Daoy (cell line): ENCODE measurements at regions not wholly inside any gene's neighbourhood (a gene's known extent, or its start where the extent isn't known, plus 50 kb on each side); places are given as distances from the start of the nearest gene placed in this dataset.
"Not testable (repeated sequence)": the region's sequence is repeated elsewhere in the genome, so short reads cannot be mapped to it uniquely, and the experiment has no call there.

Experiments used
- DNase-seq: peaks from one replicate; pipeline ENCODE4 v3.0.0-alpha.2; 2015; ENCODE audit warnings: low read depth

DNA sequence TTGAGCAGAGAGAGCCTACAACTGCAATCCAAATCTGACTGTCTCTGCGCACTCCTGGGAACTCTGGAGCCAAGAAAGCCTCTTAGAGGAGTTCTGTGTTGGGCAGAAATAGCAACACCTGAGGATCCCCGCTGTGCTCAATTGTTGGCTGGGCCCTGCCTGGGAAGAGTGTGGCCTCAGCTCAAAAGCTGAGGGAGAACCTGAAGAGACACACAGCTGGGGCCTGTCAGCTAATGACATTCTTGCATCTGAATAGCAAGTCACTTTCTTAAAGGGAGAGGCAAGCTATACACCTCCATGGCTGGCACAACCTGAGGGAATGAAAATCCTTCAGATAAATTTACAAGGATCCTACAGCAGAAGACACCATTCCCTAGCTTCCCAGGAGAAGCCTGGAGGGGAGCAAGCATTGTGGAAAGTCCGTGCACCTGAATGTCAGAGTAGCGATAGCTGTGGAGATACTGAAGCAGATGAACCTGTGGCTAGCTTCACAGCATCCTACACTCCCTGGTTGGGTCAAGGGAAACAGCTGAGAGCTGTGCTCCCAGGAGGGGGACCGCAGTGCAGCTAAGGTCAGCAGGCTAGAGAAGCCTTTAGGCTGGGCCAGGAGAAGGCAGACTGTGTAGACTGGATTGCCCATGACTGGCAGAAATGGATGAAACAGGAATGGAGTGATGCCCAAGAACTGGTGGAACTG is 159.9 kb upstream of the PFN2 start:
- DNase-seq: no peak

DNA sequence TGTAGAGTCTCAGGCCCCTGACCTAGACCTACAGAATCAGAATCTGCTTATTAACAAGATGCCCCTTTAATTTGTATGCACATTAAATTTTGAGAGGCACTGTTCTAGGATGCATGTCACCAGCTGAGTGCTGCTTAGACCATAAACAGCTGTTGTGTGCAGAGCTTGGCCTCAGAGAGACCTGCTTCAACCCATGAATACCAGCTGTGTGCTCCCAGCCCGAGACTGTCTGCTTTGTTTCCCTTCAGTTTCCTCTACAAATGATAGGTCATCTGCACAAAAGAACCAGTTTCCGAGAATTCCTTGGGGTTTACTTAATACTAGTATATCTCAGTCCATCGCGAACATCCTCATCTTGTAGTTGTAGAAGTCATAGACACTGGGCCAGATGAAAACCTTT is 158.5 kb upstream of the PFN2 start:
- no peak for DNase-seq

DNA sequence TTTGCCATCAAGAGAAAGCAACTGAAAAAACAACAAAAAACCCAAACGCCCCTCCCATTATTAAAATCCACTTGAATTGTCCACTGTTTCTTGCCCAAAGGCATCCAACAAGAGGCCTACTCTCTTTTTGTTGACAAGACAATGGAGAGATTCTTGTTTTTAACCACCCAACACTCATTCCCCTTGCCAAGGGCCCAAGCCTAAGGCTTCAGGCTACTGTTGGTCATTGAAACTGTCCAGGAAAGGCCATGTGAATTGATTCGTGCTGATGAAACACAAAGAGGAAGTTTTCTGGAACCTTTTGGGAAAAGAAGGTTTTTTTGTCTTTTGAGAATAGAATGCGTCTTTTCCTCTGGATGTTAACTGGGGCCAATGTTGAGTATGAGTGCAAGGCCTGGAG is 157.4 kb upstream of the PFN2 start:
- no peak for DNase-seq

DNA sequence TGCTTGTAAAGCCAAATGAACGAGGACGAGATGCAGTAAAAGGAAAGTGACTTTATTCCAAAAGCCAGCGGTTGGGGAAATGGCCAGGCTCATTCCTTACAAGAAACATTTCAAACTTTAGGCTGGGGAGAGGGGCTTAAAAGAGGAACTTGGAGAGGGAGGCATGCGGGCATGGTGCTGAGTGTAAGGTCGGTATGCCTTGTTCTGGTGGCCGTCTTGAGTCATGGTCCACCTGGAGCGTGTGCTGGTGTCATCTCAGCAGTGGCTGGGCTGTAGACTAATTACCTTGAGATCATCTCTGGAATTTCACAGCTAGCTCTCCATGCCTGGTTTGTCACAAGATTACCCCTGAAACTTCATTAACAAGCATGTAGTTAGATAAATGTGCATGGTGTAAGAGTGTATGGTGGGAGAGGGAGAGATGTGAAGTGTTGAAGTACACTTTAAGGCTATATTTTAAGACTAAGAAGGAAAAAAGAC is 156.4 kb upstream of the PFN2 start:
- no peak for DNase-seq

DNA sequence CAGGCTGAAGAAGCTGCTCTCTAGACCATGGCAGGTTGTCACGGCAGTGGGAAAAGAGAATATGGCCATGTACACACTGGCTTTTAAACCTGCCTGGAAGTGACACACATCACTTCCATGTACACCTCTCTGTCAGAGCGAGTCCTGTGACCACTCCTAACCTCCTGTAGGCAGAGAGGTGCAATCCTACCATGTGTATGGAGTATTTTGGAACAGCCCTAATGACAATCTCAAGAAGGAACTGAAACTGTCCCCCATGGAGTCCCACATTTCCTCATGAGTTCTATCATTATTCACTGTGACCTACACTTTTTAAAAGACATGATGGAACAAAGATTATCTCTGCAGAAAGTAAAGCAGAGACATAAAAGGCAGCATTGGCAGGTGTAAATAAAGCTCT is 153.4 kb upstream of the PFN2 start:
- no peak for DNase-seq

DNA sequence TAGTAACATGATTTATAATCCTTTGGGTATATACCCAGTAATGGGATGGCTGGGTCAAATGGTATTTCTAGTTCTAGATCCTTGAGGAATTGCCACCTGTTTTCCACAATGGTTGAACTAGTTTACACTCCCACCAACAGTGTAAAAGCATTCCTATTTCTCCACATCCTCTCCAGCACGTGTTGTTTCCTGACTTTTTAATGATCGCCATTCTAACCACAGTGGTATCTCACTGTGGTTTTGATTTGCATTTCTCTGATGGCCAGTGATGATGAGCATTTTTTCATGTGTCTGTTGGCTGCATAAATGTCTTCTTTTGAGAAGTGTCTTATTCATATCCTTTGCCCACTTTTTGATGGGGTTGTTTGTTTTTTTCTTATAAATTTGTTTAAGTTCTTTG is 152.6 kb upstream of the PFN2 start:
- DNase-seq: not testable (repeated sequence)

DNA sequence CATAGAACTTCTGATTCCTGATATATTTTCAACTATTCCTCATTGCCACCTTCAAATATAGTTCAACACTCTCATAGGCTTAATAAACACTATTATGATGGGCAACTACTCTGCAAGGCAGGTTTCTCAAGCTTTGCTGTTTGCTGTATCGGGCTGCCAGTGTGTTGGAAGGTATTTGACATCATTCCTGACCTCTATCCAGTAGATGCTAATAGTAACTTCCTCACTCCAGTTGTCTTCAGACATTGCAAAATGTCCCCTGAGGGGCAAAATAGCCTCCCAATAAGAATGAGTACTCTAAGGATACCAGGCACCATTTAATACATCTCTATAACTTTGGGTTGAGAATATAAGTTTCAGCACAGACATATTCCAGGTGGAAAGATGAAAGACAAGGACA is 147.5 kb upstream of the PFN2 start:
- no peak for DNase-seq

DNA sequence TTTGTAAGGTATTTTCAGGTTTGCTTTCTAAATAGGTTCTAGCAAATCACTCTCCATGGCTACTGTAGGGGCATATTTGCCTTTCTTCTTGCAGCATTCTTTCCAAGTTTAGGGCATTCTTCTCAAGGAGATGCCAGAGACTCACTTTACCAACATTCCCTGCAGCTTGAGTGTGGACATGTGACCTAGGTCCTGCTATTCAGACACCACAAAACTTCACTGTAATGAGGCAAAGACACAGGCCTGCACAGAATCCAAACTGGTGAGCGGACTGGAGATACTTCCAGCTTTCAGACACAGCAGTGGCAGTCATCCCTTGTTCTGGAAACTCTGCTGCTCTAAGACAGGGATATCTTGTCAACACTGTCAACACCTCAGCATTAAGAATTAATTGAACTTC is 146.4 kb upstream of the PFN2 start:
- no peak for DNase-seq

DNA sequence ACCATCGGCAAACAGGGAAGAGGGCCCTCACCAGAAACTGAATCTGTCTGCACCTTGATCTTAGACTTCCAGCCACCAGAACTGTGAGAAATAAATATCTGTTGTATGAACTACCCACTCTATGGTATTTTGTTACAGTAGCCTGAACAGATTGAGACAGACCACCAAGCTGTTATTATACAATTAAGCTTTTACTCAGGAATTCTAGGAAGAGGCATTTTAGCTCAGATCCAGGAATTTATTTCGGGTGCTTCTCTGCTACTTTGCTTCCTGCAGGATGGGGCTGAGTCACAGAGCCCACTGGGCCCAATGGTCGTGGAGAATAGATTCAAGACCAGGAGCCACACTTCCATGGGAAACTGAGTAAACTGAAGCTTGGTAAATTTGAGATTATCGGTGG is 145.5 kb upstream of the PFN2 start:
- no peak for DNase-seq

DNA sequence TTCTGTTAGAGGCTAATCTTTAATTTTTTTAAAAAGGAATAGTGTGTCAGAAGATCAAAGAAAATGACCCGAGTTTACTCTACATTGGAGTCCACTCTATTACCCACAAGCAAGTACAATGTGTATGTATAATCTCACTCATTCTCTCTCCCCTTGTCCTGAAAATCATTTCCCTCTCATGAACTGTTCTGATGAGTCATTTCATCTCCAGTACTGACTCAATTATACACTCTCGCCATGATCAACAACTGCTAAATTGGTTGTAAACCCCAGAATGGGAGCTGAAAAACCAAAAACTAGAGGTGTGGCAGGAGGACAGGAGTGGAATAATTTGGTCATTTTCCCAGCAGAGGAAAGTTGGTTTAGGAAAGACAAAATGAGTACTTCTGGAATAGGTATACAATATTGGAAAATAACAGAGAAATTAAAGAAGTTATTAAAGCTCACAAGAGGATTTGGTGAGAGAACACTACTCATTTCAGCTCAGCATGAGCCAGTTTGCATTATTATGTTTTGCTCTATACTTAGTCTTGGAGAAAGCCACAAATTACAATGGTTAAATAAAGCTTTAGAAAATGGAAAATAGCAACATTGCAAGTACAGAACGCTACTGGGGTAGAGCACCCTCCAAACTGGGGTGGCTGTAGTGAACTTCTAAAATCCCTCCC is 144.3 kb upstream of the PFN2 start:
- DNase-seq: peak; percentile 58

DNA sequence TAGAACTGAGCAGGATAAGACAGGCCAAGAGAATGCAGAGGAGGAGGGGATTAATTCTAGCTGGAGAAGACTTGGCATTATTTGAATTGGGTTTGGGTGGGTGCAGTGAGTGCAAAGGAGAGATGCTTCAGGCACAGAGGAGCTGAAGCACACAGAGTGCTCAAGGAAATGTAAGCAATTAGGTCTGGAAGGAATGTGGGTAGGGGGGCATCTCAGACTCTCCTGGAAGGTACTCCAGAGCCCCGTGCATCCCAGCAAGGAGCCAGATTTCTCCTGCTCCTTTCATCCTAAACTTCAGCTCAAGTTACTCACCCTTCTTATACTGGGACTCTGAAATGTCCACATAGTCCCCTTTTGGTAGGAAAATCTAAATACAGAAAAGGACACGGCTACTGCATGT is 143.6 kb upstream of the PFN2 start:
- DNase-seq: no peak

DNA sequence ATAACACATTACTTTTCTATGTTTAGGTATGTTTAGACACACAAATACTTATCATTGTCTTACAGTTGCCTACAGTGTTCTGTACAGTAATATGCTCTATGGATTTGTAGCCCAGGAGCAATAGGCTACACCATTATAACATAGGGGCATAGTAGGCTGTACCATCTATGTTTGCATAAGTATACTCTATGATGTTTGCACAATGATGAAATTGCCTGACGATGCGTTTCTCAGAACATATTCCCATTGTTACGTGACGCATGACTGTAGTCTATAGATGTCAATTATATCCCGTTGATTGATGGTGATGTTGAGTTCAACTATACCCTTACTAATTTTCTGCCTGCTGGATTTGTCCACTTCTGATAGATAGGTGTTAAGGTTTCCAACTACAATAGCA is 139.4 kb upstream of the PFN2 start:
- DNase-seq: no peak

DNA sequence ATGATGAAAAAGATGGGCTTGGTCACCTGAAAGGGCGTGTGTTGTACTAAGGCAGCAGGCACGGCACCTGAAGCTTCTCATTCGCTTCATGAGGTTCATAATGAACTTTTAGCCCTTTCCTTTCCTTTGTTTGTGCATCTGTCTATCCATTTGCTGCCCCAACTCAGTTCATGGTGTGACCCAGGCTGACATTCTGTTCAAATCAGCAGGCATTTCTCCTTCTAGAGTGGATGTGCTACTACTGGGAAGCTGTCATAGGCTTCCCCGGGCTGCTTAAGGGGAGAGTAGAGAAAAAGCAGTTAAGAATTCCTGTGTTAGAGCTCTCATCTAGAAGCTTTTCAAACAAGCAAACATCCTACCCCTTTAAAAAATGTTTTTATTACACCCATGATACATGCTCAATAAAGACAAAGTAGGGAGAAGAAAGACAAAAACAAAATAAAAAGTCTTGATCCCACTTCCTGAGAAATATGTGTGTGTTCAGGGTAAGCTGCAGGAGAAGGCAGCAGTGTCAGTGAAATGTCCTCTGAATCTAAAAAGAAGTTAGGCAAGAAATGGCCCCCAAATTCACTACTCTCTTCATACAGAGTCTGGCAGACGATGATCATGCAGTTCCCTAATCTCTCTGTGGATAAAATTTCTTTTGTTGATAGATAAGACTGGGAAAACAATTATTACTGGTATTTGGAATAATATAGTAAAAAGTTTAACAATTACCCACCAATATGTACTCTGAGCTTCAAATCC is 136.9 kb upstream of the PFN2 start:
- DNase-seq: no peak

DNA sequence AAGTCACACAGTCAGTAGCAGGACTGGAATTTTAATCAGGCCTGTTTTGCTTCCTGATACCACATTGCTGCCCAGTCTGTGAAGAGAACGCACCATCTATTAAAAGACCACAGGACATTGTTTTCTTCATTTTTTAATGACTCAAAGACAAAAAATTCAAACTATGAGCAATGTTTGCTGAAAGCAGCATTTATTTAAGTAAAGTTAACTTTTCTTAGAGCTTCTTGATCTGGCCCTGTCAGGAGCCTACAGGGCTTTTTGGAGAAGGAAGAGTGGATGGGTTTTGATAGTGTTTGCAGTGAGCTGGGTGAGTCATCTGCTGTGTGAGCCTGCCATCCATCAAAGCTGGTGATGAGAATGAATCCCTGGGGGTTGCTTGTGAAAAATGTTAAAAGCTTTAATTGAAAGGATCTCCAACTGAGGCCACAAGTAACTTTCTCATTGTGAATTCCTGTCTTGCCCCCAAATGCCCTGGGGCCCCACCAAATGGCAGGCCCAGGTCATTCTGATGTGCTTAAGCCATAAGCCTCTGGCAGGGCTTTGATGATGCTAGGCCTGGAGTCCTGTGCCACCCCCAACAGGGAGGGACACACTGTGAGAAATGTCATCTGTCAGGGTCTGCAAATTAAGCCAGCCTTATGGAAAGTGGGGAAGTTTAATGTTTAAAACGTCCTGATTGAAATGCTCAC is 136.2 kb upstream of the PFN2 start:
- peak; percentile 92 for DNase-seq

DNA sequence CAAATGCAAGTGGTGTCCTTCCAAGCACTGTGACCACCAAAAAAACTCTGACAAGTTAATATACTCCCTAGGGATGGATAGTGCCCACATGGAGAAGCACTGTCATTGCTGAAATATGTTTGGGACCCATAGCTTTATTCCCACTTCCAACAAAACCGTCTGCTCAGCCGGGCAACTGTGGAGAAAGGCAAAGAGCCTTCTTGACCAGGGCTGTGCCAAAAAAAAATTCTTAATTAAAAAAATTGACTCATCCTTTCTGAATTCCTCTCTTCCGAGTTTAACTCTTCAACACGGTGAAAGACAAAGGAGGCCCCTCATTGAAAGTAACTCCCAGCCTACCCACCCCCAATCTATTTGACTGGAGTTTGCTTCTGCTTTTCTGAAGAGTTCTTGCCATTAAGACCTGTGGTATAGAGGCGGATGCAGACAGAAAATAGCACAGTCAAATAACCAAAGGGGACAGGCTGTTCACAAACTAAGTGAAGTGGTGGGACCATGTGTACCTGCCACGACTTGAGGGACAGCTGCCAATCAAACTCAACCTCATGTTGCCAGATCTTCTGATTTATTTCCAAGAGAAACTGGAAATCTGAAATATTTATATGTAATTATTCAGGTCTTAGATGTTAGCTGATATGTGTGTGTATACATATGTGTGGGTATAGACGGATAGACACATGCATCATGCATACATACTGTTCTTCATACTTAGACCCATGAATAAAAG is 135.4 kb upstream of the PFN2 start:
- peak; percentile 50 for DNase-seq

DNA sequence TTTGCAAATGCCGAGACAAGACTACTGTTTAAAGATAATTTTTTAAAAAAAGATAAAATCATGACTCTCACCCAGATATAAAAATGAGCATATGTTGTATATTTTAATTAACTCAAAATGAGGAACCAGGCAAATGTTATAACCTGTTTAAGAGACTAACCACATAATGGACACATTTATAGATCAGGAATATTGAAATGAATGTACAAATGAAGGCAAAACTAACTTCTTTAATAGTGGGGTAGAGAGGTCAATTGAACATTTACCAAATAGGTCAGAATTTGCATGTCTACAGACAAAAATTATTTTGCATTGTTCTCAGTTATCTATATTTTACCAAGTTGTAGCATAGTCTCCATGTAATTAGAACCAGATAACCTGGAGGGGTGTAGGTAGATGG is 134.3 kb upstream of the PFN2 start:
- no peak for DNase-seq

DNA sequence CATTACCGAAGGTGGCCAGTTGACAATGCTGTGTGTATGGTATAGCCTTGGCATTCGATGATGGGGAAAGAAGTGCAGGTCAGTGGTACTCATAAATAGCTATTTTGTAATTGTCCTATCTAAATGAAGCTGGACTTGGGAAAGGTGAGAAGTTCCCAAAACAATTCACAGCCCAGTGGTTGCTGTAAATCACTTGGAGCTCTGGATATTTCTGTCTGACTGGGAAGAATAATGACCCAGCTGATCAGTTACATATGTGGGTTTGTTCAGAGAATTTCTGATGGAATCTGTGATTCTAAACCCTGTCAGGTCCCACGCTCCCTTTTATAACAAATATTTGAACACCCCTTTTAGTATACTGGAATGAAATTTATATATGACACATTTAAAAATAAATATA is 133.9 kb upstream of the PFN2 start:
- DNase-seq: no peak

DNA sequence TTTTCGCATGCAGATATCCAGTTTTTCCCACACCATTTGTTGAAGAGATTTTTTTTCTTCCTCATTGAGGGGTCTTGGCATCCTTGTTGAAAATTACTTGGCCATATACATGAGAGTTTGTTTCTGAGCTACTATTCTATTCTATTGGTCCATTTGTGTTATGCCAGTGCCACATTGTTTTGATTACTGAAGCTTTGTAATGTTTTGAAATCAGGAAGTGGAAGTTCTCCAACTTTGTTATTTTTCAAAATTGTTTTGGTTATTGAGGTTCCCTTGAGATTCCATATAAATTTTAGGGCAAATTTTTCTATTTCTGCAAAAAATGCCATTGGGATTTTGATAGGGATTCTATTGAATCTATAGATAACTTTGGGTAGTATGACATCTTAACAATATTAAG is 130.3 kb upstream of the PFN2 start:
- no peak for DNase-seq

DNA sequence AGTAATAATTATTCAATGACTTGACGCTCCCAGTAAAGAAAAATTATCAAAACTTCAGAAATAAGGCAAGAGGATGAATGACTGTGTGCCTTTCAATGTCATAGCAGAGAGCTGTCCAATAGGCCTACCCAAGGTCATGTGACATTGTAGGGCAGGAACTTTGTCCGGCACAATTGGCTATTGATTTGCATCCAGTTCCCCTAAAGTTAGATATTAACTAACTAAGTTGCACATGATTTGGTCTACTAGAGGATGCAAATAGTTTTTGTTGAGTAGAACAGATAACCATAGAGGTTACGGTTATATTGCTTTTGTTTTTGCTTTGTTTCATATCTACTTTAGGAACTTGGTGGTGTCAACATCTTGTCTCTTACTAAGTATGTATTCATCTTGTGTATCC is 127.9 kb upstream of the PFN2 start:
- no peak for DNase-seq

DNA sequence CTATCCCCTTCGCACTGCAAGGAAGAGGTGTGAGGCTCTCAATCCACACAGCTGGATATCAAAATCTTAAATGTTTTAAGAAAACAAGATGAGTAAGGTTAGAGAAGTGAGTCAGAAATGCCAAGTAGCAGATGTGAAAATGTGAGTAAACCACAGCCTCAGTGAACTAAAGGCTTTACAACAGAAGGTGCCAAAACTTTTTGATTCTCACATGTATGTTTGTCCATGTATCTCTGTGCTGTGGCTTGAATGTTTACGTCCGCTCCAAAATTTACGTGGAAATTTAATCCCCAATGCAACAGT is 126.8 kb upstream of the PFN2 start:
- peak; percentile 67 for DNase-seq

DNA sequence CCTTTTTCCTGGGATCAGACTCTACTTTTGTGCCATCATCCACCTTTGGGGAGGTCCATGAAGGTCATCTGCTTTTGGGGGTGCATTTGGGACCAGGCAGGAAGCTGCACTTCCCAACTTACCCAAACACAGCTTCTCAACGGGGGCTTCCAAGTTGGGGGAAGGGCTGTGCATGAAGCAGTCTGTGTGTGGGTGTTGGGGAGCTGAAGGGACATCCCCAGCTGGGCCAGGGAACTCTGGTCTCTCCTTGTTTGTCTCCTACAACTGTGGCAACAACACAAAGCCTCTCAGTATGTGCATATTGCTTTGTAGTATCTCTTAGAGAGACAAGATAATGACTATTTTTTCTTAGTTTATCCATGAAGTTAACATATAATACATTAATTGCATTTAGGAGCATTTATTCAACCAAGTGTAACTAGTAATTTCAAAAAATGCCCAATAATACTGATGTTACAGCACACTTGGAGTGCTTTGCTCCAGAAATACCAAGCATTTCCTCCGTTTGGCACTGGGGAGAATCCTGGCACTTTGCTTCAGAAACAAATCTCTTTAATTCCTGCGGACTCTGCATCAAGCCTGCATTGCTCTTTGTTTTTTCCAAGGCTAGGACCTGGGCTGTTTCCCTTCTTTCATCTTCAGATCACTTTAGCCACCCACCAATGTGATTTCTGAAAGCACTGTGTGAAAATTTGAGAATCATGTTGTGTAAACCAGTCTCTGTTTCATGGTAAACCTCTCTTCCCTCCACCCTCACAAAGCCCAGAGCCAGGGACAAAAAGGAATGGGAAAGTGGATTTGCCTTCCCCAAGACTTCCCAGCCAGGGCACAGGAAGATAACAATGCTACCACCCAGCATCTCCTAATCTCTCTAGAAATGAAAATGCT is 126.2 kb upstream of the PFN2 start:
- no peak for DNase-seq
